Activated T-cell treated with anti-CD3 and anti-CD28 coated beads for 48 hours (primary cell): ENCODE measurements at regions not wholly inside any gene's neighbourhood (a gene's known extent, or its start where the extent isn't known, plus 50 kb on each side); places are given as distances from the start of the nearest gene placed in this dataset.
"Not testable (repeated sequence)": the region's sequence is repeated elsewhere in the genome, so short reads cannot be mapped to it uniquely, and the experiment has no call there.

Source experiments
- DNase-seq: peaks from one replicate; pipeline ENCODE4 v3.0.0-alpha.2; 2020; ENCODE audit warnings: low read depth

DNA sequence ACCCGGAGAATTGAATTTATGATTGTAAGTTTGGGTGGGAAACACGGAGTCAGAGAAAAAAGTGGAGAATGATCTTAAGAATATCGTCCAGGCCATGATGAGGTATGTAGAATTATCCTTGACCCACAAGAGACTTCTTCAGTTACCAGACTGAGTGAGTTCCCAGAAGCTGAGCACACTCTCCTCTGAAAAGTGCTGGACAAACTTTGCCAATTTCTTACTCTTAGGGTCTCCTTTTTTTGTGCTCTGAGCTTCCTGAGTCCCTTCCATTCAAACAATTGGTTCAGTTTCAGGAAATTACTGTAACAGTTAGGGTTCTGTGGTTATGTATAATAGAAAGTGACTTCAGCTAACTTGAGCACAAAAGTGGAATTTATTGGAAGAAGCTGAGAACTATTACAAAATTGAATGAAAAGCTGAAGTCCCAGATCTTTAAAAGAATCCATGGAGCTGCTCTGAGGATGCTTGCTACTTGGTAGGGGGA lies 50.6 kb upstream of the EHBP1 start:
- no peak for DNase-seq

GRCh38 chr2:62654423-62654791 lies 51.1 kb upstream of the EHBP1 start:
- DNase-seq = no peak

DNA sequence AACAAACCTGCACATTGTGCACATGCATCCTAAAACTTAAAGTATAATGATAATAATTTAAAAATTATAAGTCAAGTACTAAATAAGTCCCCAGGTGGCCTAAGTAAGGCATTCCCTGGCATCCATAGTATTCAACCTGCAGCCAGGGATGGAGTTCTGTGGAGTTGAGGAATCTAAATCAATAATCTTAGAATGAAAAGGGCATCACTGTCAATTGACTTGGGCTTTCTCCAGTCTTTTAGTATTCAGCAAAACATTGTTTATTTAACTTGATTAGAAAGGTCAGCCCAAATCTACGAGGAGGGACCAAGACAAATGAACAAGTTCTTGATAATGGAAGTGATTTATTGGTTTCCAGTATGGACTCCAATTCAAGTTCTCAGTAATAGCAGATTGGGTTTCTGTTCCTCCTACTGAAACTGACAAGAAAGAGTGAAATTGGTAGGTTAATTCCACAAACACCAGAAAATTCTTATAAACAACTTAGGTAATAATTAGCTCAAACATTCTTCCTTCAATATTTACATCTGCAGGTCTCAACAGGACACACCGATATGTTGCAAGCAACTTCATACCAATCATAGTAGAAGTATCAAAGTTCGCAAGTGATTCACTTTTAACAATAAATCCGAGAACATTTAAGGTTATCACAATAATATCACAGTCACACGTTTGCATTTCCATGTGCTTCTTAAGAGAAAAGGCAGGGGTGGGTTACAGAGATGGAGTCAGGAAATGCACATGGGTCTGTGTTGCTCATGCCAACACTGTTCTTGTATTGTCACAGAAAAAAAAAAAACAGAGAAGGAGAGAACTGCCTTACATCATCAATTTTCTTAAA lies 51.7 kb upstream of the EHBP1 start:
- no peak for DNase-seq

GRCh38 chr2:62649087-62649486 lies 56.4 kb upstream of the EHBP1 start:
- not testable (repeated sequence) for DNase-seq

DNA sequence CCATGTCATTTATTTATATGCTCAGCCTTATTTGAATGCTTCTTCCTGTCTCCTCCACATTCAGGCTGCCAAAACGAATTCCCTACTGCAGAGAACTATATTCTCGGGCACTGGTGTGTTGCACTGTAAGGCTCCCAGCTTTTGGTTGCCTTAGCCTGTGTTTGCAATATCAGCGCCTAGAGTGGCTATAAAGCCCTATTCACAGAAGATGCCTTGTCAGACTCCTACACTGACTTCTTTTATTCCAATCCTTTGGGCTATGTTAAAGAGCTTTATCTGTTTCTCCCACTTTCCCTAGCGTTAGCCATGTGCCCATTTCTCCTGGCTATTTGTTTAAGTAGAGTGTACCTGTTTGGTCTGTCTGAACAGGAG lies 62.4 kb upstream of the EHBP1 start:
- DNase-seq = no peak

DNA sequence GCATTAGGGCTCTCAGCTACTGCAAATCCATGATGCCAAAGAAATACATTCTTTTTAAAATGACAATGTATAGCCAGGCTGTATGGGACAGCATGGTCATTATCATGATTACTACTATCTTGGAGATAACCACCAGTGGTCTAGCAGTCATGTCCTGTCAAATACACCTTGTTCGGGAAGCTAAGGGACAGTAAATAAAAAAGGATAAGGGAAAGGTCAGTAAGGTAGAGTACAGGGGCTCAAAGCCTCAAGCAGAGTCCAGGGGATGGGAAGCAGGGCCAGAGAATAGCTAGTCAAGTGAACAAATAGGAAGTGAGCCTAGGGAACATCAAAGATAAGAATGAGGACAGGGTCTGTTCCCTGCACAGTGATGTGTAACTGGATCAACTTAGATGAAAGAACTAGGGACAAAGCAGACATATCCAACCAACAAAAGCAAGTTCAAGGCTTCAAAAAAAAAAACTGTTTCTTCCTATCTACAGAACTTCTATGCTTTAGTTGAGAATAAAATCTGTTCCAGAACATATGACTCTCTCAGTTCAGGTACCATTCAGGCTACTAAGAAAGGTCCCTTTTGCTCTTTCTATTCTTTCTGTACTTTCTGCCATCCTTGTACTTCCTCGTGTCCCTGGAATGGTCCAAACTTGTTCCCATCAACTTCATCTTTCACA lies 62.9 kb upstream of the EHBP1 start:
- no peak for DNase-seq

GRCh38 chr2:62641936-62642335 lies 63.6 kb upstream of the EHBP1 start:
- DNase-seq = no peak

- DNase-seq = no peak
Observed at GRCh38 chr2:62641410-62641843, 64.1 kb upstream of the EHBP1 start.

GRCh38 chr2:62631160-62632085 lies 74.1 kb upstream of the EHBP1 start:
- no peak for DNase-seq

DNA sequence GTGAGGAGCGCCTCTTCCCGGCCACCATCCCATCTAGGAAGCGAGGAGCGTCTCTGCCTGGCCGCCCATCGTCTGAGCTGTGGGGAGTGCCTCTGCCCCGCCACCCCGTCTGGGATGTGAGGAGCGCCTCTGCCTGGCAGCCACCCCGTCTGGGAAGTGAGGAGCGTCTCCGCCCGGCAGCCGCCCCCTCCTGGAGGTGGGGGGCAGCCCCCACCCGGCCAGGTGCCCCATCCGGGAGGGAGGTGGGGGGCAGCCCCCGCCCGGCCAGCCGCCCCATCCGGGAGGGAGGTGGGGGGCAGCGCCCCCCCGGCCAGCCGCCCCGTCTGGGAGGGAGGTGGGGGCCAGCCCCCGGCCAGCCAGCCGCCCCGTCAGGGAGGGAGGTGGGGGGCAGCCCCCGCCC lies 75.3 kb upstream of the EHBP1 start:
- DNase-seq = not testable (repeated sequence)

- not testable (repeated sequence) for DNase-seq
Observed at GRCh38 chr2:62629310-62629709, 76.2 kb upstream of the EHBP1 start.

- DNase-seq = no peak
Observed at GRCh38 chr2:62627667-62628066, 77.8 kb upstream of the EHBP1 start.

GRCh38 chr2:62624855-62625254 lies 80.7 kb upstream of the EHBP1 start:
- no peak for DNase-seq

DNA sequence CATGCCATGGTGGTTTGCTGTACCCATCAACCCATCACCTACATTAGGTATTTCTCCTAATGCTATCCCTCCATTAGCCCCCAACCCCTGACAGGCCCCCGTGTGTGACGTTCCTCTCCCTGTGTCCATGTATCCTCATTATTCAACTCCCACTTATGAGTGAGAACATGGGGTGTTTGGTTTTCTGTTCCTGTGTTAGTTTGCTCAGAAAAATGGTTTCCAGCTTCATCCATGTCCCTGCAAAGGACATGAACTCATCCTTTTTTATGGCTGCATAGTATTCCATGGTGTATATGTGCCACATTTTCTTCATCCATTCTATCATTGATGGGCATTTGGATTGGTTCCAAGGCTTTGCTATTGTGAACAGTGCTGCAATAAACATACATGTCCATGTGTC lies 89.0 kb upstream of the EHBP1 start:
- DNase-seq = not testable (repeated sequence)

DNA sequence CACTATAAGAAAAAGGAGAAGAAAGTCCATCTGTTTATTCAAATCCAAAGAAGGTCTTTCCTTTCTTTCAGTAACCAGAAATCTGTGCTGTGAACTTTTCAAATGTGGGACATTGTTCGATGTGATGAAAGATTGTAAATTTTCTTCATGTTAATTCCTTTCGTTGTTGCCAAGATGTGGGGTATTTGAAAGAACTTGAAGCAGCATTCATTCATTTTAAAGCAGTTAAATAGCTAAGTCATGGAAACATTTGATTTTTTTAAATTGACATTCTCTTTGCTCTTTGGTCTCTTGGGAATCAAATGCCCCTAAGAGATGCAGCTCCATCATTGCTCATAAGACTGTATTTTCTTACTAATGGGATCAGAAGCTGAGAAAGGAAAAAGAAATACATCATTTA lies 93.7 kb upstream of the EHBP1 start:
- DNase-seq = no peak

- not testable (repeated sequence) for DNase-seq
Observed at GRCh38 chr2:62605471-62605870, 99.5 kb upstream of the TMEM17 start.

GRCh38 chr2:62604336-62604735 lies 98.3 kb upstream of the TMEM17 start:
- DNase-seq = no peak

GRCh38 chr2:62603154-62603712 lies 97.2 kb upstream of the TMEM17 start:
- DNase-seq = no peak

GRCh38 chr2:62599674-62600410 lies 93.8 kb upstream of the TMEM17 start:
- not testable (repeated sequence) for DNase-seq

GRCh38 chr2:62597323-62597722 lies 91.3 kb upstream of the TMEM17 start:
- no peak for DNase-seq
